SU-DHL-6 (cell line): ENCODE measurements at regions not wholly inside any gene's neighbourhood (a gene's known extent, or its start where the extent isn't known, plus 50 kb on each side); places are given as distances from the start of the nearest gene placed in this dataset.

Source experiments
- CTCF ChIP-seq: fragments of 200-600 bp; sonication (generic); IDR thresholded peaks from one replicate; pipeline ENCODE4 v1.5.1; 2017; ENCODE audit warnings: antibody characterized with exemption, mild to moderate bottlenecking, low read length, moderate library complexity; ENCODE audit not compliant: insufficient read depth, poor library complexity, severe bottlenecking
- EZH2phosphoT487 ChIP-seq: fragments of 200-600 bp; sonication (generic), shearing (Covaris generic); conservative IDR thresholded peaks from 2 replicates; pipeline ENCODE4 v1.6.1; 2018; ENCODE audit warnings: mild to moderate bottlenecking, antibody characterized with exemption, low read length, moderate library complexity, mixed read lengths

DNA sequence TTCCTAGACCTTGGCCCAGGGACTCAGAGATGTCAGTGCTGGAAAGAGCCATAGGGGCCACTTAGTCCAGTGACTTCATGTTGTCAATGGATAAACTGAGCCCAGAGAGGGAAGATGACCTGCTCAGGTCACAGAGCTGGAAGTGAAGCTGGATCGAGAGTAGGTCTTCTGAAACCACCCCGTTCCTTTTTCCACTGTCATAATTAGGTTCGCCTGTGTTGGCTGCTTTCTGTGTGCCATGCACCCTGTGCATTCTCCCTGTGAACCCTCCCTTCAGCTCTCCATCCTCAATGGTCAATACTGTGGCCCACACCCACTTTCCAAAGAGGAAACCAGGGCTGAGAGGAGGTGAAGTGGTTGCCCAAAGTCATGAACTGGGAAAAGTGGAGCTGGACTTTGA is 74.8 kb downstream of the CCR1 start:
- TF ChIP-seq CTCF: no peak
- TF ChIP-seq EZH2phosphoT487: no peak
